H1 (cell line): ENCODE measurements at regions not wholly inside any gene's neighbourhood (a gene's known extent, or its start where the extent isn't known, plus 50 kb on each side); places are given as distances from the start of the nearest gene placed in this dataset.

Experiments used
- CHD2 ChIP-seq: IDR thresholded peaks from 2 replicates; pipeline ENCODE4 v1.6.1; 2012; ENCODE audit warnings: low read length, improper control_type of control experiment
- CTCF ChIP-seq, 3 experiments: IDR thresholded peaks; 1 replicate in 2 of 3; 2 replicates in 1 of 3; pipeline versions ENCODE4 v1.5.1 to v1.6.1; 2011; ENCODE audit warnings: low read length in 3 of 3, mild to moderate bottlenecking in 3 of 3, inconsistent platforms in 2 of 3, low read depth in 1 of 3, moderate library complexity in 1 of 3; ENCODE audit not compliant: insufficient read depth in 1 of 3; ENCODE audit errors: control extremely low read depth in 1 of 3
- EGR1 ChIP-seq: IDR thresholded peaks from 2 replicates; pipeline ENCODE4 v1.6.1; 2011; ENCODE audit warnings: low read depth, low read length, borderline replicate concordance
- GTF2F1 ChIP-seq: IDR thresholded peaks from 2 replicates; pipeline ENCODE4 v1.6.1; 2012; ENCODE audit warnings: low read depth, low read length, improper control_type of control experiment, borderline replicate concordance
- JUND ChIP-seq: IDR thresholded peaks from 2 replicates; pipeline ENCODE4 v1.6.1; 2011; ENCODE audit warnings: mild to moderate bottlenecking, improper control_type of control experiment, low read length
- MAX ChIP-seq: IDR thresholded peaks from 2 replicates; pipeline ENCODE4 v1.6.1; 2012; ENCODE audit warnings: inconsistent platforms
- PHF8 ChIP-seq: fragments of 200-600 bp; sonication (generic); conservative IDR thresholded peaks from 2 replicates; pipeline ENCODE4 v1.7.1; 2012; ENCODE audit warnings: low read depth, mild to moderate bottlenecking, inconsistent platforms, low read length, moderate library complexity
- POLR2A ChIP-seq, 2 experiments: IDR thresholded peaks; 1 replicate in 1 of 2; 2 replicates in 1 of 2; pipeline ENCODE4 v1.6.1; 2011; ENCODE audit warnings: low read depth in 2 of 2, low read length in 2 of 2, mild to moderate bottlenecking in 2 of 2; ENCODE audit errors: control extremely low read depth in 1 of 2
- POLR2AphosphoS5 ChIP-seq: IDR thresholded peaks from 2 replicates; pipeline ENCODE4 v1.6.1; 2011; ENCODE audit warnings: low read depth, low read length
- SAP30 ChIP-seq: fragments of 300-600 bp; sonication (generic); IDR thresholded peaks from 2 replicates; pipeline ENCODE4 v1.7.1; 2012; ENCODE audit warnings: low read length, moderate library complexity, mild to moderate bottlenecking, inconsistent platforms; ENCODE audit not compliant: insufficient read depth, insufficient replicate concordance
- SIN3A ChIP-seq, 2 experiments: IDR thresholded peaks in 1 of 2; conservative IDR thresholded peaks in 1 of 2; 2 replicates each; pipeline ENCODE4 v1.6.1; 2011 to 2012; ENCODE audit warnings: low read length in 2 of 2, improper control_type of control experiment in 1 of 2, low read depth in 1 of 2, mild to moderate bottlenecking in 1 of 2
- SIRT6 ChIP-seq: IDR thresholded peaks from one replicate; pipeline ENCODE4 v1.7.1; 2012; ENCODE audit warnings: low read length, inconsistent platforms
- USF2 ChIP-seq: IDR thresholded peaks from 2 replicates; pipeline ENCODE4 v1.6.1; 2011; ENCODE audit warnings: low read length, improper control_type of control experiment

- TF ChIP-seq POLR2AphosphoS5 (no peak), SIN3A (conservative IDR thresholded peaks at IDR 0.05 in 1 of 2, IDR thresholded peaks at IDR 0.05 in 1 of 2; ENCODE audit: low read depth in 1 of 2, low read length in 2 of 2) (no peak), EGR1 (no peak), USF2 (no peak), GTF2F1 (no peak), JUND (no peak), SIRT6 (no peak), MAX (no peak), POLR2A (IDR thresholded peaks at IDR 0.05; ENCODE audit: control extremely low read depth in 1 of 2, low read depth in 2 of 2, low read length in 2 of 2) (no peak), CTCF (IDR thresholded peaks at IDR 0.05; ENCODE audit: control extremely low read depth in 1 of 3, insufficient read depth in 1 of 3, low read depth in 1 of 3, low read length in 3 of 3) (no peak), SAP30 (no peak), CHD2 (no peak), PHF8 (no peak)
These were observed 522.9 kb upstream of the ARID1B start for GRCh38 chr6:156254240-156254639.
